ENCODE measurements at regions not wholly inside any gene's neighbourhood (a gene's known extent, or its start where the extent isn't known, plus 50 kb on each side); places are given as distances from the start of the nearest gene placed in this dataset.

GRCh38 chr2:10987439-10987838, 75.7 kb downstream of the KCNF1 start:
- TF ChIP-seq POLR2A (IDR thresholded peaks at IDR 0.05) (no peak), POLR2AphosphoS5 (IDR thresholded peaks at IDR 0.05) (no peak)
